GM12878 (cell line): ENCODE measurements at regions not wholly inside any gene's neighbourhood (a gene's known extent, or its start where the extent isn't known, plus 50 kb on each side); places are given as distances from the start of the nearest gene placed in this dataset.

Source experiments
- ATAC-seq: fragments of 200-7000 bp; cut with Tn5 transposase; 3 replicates; pipeline ENCODE4 v1.9.1; 2020; ENCODE audit warnings: mild to moderate bottlenecking, moderate library complexity
- BruUV-seq: library from RNA; stranded (reverse); fragments of 400-500 nt; replicated peaks from 2 replicates; lab custom pipeline; 2021; lab: Mats Ljungman, UMichigan
- CTCF ChIA-PET: fragments of 300-600 bp; sonication (Branson Sonifier 250); formaldehyde crosslinking; extraction: SDS; loops from one replicate; lab custom pipeline; 2021; ENCODE audit warnings: inconsistent platforms; lab: Yijun Ruan, JAX
- POLR2A ChIA-PET: fragments of 350-600 bp; formaldehyde crosslinking; extraction: SDS; loops from one replicate; lab custom pipeline; 2021; ENCODE audit warnings: inconsistent platforms; lab: Charles Lee
- RAD21 ChIA-PET: fragments of 300-600 bp; sonication (Branson Sonifier 250); formaldehyde crosslinking; loops from one replicate; lab custom pipeline; 2023; ENCODE audit warnings: antibody characterized with exemption; ENCODE audit not compliant: unreplicated experiment; lab: Charles Lee
- SMC1A ChIA-PET: fragments of 300-600 bp; sonication (Branson Sonifier 250); formaldehyde crosslinking; loops from one replicate; lab custom pipeline; 2023; ENCODE audit not compliant: unreplicated experiment, uncharacterized antibody; lab: Charles Lee
- DNase-seq: peaks from one replicate; pipeline ENCODE4 v3.0.0-alpha.2; 2011; ENCODE audit warnings: low read depth, low spot score
- FAIRE-seq: peaks from 3 replicates; lab custom pipeline; 2011; peaks lifted over from hg19 to GRCh38; lab: Jason Lieb, UNC
- H2AFZ ChIP-seq: 2 replicates; pipeline ENCODE4 v1.6.0; 2011; ENCODE audit warnings: low read depth, low read length, control low read depth; ENCODE audit not compliant: control insufficient read depth
- H3K27ac ChIP-seq: 2 replicates; pipeline ENCODE4 v1.5.1; 2011; ENCODE audit warnings: control low read depth; ENCODE audit not compliant: control insufficient read depth, insufficient read depth
- H3K27me3 ChIP-seq, 2 experiments: replicated peaks in 1 of 2; 2 replicates each; pipeline versions ENCODE4 v1.6.0 to v1.6.1; 2011; ENCODE audit warnings: low read length in 1 of 2; ENCODE audit not compliant: control insufficient read depth in 2 of 2, insufficient read depth in 2 of 2
- H3K36me3 ChIP-seq, 2 experiments: 2 replicates each; pipeline ENCODE4 v1.5.1; 2011; ENCODE audit warnings: low read length in 1 of 2; ENCODE audit not compliant: control insufficient read depth in 2 of 2, insufficient read depth in 2 of 2
- H3K4me1 ChIP-seq: 2 replicates; pipeline ENCODE4 v1.6.1; 2011; ENCODE audit warnings: mild to moderate bottlenecking, low read length, moderate library complexity, mixed read lengths; ENCODE audit not compliant: control insufficient read depth, insufficient read depth
- H3K4me2 ChIP-seq: 2 replicates; pipeline ENCODE4 v1.6.0; 2011; ENCODE audit warnings: control low read depth; ENCODE audit not compliant: control insufficient read depth, insufficient read depth
- H3K4me3 ChIP-seq: fragments of 200-600 bp; sonication (generic); 2 replicates; pipeline ENCODE4 v1.5.1; 2016
- H3K79me2 ChIP-seq: 2 replicates; pipeline ENCODE4 v1.6.0; 2011; ENCODE audit warnings: low read length; ENCODE audit not compliant: control insufficient read depth, insufficient read depth
- H3K9ac ChIP-seq: 2 replicates; pipeline ENCODE4 v1.8.0; 2011; ENCODE audit warnings: low read length, control low read depth, mixed read lengths; ENCODE audit not compliant: control insufficient read depth, insufficient read depth
- H3K9me3 ChIP-seq: replicated peaks from 3 replicates; pipeline ENCODE4 v1.5.1; 2011; ENCODE audit warnings: mild to moderate bottlenecking, low read length; ENCODE audit not compliant: control insufficient read depth, insufficient read depth
- H4K20me1 ChIP-seq: 2 replicates; pipeline ENCODE4 v1.6.0; 2011; ENCODE audit not compliant: control insufficient read depth, insufficient read depth
- BCLAF1 ChIP-seq: fragments of 450-650 bp; IDR thresholded peaks from 2 replicates; pipeline ENCODE4 v1.6.1; 2017; ENCODE audit warnings: antibody characterized with exemption, mild to moderate bottlenecking, moderate library complexity
- CREM ChIP-seq: IDR thresholded peaks from 2 replicates; pipeline ENCODE4 v1.6.1; 2014; ENCODE audit warnings: antibody characterized with exemption, low read depth
- HCFC1 ChIP-seq: fragments of 150-350 bp; IDR thresholded peaks from 2 replicates; pipeline ENCODE4 v1.6.1; 2014; ENCODE audit warnings: low read length
- IRF4 ChIP-seq: IDR thresholded peaks from 2 replicates; pipeline ENCODE4 v1.6.1; 2011; ENCODE audit warnings: low read depth, low read length
- MTA3 ChIP-seq: IDR thresholded peaks from 2 replicates; pipeline ENCODE4 v1.6.1; 2012; ENCODE audit warnings: low read length, inconsistent platforms, borderline replicate concordance
- in situ Hi-C: fragments of 300-500 bp; cut with MboI; formaldehyde crosslinking; loops from 9 replicates; pipeline ENCODE4 v1.14.3; 2018; ENCODE audit warnings: mixed read lengths
- intact Hi-C: fragments of 100-400 bp; cut with micrococcal nuclease; formaldehyde crosslinking; loops from one replicate; pipeline ENCODE4 v1.14.2; 2022; ENCODE audit not compliant: unreplicated experiment
- TF ChIP-seq, protein P1 (sequence below): fragments of 450-650 bp; IDR thresholded peaks from 2 replicates; pipeline ENCODE4 v1.6.1; 2018; ENCODE audit warnings: mild to moderate bottlenecking, low read depth, moderate library complexity; ENCODE audit not compliant: partially characterized antibody
- TF ChIP-seq, protein P2 (sequence below): fragments of 450-650 bp; IDR thresholded peaks from 2 replicates; pipeline ENCODE4 v1.6.1; 2018; ENCODE audit warnings: borderline replicate concordance, mild to moderate bottlenecking; ENCODE audit not compliant: partially characterized antibody
- TF ChIP-seq, protein P3 (sequence below): fragments of 450-650 bp; IDR thresholded peaks from 2 replicates; pipeline ENCODE4 v1.6.1; 2017; ENCODE audit warnings: mild to moderate bottlenecking, moderate library complexity
- TF ChIP-seq, protein P4 (sequence below): fragments of 450-650 bp; formaldehyde crosslinking; IDR thresholded peaks from 2 replicates; pipeline ENCODE4 v1.5.0; 2022; ENCODE audit warnings: mild to moderate bottlenecking, missing genetic modification characterization

- ChIA-PET RAD21 (no interaction called here), POLR2A (no interaction called here), SMC1A (no interaction called here), CTCF (no interaction called here)
- no peak overlapping the region for H3K27ac ChIP-seq
- no peaks in the 10 kb centered on the region for H3K9me3 ChIP-seq
- H2AFZ ChIP-seq = no peak overlapping the region
- intact Hi-C loops (no loop called here), in situ Hi-C loops (no loop called here)
- no peak overlapping the region for H3K9ac ChIP-seq
- no peaks in the 10 kb centered on the region for H4K20me1 ChIP-seq
- no peaks in the 10 kb centered on the region for H3K79me2 ChIP-seq
- no peaks in the 10 kb centered on the region for H3K4me1 ChIP-seq
- DNase-seq (no peak), ATAC-seq (no peak), FAIRE-seq (no peak)
- H3K27me3 ChIP-seq = no peaks in the 10 kb centered on the region
- H3K4me2 ChIP-seq = no peak overlapping the region
- no peak overlapping the region for H3K4me3 ChIP-seq
- BruUV-seq = no TSS peak
- no peaks in the 10 kb centered on the region for H3K36me3 ChIP-seq
- TF ChIP-seq, protein P1, sequence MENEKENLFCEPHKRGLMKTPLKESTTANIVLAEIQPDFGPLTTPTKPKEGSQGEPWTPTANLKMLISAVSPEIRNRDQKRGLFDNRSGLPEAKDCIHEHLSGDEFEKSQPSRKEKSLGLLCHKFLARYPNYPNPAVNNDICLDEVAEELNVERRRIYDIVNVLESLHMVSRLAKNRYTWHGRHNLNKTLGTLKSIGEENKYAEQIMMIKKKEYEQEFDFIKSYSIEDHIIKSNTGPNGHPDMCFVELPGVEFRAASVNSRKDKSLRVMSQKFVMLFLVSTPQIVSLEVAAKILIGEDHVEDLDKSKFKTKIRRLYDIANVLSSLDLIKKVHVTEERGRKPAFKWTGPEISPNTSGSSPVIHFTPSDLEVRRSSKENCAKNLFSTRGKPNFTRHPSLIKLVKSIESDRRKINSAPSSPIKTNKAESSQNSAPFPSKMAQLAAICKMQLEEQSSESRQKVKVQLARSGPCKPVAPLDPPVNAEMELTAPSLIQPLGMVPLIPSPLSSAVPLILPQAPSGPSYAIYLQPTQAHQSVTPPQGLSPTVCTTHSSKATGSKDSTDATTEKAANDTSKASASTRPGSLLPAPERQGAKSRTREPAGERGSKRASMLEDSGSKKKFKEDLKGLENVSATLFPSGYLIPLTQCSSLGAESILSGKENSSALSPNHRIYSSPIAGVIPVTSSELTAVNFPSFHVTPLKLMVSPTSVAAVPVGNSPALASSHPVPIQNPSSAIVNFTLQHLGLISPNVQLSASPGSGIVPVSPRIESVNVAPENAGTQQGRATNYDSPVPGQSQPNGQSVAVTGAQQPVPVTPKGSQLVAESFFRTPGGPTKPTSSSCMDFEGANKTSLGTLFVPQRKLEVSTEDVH = no peak
- TF ChIP-seq BCLAF1 (no peak), CREM (no peak), HCFC1 (no peak), MTA3 (no peak), IRF4 (no peak)
- TF ChIP-seq, protein P2, sequence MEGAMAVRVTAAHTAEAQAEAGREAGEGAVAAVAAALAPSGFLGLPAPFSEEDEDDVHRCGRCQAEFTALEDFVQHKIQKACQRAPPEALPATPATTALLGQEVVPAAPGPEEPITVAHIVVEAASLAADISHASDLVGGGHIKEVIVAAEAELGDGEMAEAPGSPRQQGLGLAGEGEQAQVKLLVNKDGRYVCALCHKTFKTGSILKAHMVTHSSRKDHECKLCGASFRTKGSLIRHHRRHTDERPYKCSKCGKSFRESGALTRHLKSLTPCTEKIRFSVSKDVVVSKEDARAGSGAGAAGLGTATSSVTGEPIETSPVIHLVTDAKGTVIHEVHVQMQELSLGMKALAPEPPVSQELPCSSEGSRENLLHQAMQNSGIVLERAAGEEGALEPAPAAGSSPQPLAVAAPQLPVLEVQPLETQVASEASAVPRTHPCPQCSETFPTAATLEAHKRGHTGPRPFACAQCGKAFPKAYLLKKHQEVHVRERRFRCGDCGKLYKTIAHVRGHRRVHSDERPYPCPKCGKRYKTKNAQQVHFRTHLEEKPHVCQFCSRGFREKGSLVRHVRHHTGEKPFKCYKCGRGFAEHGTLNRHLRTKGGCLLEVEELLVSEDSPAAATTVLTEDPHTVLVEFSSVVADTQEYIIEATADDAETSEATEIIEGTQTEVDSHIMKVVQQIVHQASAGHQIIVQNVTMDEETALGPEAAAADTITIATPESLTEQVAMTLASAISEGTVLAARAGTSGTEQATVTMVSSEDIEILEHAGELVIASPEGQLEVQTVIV = no peak
- TF ChIP-seq, protein P3, sequence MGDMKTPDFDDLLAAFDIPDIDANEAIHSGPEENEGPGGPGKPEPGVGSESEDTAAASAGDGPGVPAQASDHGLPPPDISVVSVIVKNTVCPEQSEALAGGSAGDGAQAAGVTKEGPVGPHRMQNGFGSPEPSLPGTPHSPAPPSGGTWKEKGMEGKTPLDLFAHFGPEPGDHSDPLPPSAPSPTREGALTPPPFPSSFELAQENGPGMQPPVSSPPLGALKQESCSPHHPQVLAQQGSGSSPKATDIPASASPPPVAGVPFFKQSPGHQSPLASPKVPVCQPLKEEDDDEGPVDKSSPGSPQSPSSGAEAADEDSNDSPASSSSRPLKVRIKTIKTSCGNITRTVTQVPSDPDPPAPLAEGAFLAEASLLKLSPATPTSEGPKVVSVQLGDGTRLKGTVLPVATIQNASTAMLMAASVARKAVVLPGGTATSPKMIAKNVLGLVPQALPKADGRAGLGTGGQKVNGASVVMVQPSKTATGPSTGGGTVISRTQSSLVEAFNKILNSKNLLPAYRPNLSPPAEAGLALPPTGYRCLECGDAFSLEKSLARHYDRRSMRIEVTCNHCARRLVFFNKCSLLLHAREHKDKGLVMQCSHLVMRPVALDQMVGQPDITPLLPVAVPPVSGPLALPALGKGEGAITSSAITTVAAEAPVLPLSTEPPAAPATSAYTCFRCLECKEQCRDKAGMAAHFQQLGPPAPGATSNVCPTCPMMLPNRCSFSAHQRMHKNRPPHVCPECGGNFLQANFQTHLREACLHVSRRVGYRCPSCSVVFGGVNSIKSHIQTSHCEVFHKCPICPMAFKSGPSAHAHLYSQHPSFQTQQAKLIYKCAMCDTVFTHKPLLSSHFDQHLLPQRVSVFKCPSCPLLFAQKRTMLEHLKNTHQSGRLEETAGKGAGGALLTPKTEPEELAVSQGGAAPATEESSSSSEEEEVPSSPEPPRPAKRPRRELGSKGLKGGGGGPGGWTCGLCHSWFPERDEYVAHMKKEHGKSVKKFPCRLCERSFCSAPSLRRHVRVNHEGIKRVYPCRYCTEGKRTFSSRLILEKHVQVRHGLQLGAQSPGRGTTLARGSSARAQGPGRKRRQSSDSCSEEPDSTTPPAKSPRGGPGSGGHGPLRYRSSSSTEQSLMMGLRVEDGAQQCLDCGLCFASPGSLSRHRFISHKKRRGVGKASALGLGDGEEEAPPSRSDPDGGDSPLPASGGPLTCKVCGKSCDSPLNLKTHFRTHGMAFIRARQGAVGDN = no peak
- TF ChIP-seq, protein P4, sequence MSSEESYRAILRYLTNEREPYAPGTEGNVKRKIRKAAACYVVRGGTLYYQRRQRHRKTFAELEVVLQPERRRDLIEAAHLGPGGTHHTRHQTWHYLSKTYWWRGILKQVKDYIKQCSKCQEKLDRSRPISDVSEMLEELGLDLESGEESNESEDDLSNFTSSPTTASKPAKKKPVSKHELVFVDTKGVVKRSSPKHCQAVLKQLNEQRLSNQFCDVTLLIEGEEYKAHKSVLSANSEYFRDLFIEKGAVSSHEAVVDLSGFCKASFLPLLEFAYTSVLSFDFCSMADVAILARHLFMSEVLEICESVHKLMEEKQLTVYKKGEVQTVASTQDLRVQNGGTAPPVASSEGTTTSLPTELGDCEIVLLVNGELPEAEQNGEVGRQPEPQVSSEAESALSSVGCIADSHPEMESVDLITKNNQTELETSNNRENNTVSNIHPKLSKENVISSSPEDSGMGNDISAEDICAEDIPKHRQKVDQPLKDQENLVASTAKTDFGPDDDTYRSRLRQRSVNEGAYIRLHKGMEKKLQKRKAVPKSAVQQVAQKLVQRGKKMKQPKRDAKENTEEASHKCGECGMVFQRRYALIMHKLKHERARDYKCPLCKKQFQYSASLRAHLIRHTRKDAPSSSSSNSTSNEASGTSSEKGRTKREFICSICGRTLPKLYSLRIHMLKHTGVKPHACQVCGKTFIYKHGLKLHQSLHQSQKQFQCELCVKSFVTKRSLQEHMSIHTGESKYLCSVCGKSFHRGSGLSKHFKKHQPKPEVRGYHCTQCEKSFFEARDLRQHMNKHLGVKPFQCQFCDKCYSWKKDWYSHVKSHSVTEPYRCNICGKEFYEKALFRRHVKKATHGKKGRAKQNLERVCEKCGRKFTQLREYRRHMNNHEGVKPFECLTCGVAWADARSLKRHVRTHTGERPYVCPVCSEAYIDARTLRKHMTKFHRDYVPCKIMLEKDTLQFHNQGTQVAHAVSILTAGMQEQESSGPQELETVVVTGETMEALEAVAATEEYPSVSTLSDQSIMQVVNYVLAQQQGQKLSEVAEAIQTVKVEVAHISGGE = no peak
Observed at GRCh38 chr11:112548641-112549040, 288.0 kb upstream of the PLET1 start.
